NCI-H1930 (cell line): ENCODE measurements at regions not wholly inside any gene's neighbourhood (a gene's known extent, or its start where the extent isn't known, plus 50 kb on each side); places are given as distances from the start of the nearest gene placed in this dataset.
A peak's percentile ranks its signal among the peaks of the same experiment; 100 is the strongest.
"Not testable (repeated sequence)": the region's sequence is repeated elsewhere in the genome, so short reads cannot be mapped to it uniquely, and the experiment has no call there.

Source experiments
- DNase-seq, 2 experiments: peaks; one replicate each; lab custom pipeline; 2025; lab: John Stamatoyannopoulos, UW

DNA sequence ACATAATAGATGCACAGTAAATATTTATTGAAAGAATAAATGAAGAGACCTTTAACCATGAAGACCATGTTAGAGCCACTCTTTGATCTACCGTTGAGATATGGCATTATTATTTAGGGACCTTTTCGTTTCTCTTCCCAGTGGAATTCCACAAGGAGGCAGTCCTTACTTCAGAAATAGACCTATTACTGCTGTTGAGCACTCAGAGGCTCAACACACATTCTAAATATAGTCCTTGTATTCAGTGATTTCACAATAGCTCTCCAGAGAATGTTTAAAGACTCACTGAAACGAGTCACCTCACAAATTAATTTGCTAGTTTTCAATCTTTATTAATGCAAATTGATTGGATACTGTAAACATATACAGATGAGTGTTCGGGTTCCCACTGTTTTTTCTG, 603.8 kb downstream of the CDH8 start:
- DNase-seq, result no peak

DNA sequence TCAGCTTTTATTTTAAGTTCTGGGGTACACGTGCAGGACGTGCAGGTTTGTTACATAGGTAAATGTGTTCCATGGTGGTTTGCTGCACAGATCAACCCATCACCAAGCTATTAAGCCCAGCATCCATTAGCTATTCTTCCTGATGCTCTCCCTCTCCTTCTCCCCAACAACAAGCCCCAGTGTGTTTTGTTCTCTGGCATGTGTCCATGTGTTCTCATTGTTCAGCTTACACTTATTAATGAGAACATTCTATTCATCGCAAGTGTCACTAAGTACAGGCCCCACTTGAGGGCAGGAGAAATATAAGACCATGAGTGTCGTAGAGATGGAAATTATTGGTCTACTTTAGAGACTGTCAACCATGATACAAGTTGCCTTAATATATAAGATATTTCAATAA, 615.1 kb downstream of the CDH8 start:
- DNase-seq, result no peak

DNA sequence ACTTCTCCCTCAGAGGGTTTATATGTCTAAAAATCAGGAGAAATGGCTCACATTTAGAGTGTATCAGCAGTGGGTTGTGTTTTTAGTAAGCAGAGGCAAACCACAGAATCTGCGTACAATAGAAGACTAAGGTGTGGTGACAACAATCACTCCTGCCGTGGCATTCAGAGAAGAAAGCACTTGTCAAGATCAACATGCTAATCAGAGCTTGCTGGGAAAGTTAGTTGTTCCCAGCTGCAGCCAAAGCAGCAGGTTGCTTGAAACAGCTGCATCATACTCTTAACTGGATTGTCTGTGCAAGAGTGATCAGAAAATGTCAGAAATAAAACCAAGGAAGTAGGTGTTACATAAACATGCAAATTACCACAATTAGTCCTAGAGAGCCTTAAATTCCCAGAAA, 616.4 kb downstream of the CDH8 start:
- no peak for DNase-seq

DNA sequence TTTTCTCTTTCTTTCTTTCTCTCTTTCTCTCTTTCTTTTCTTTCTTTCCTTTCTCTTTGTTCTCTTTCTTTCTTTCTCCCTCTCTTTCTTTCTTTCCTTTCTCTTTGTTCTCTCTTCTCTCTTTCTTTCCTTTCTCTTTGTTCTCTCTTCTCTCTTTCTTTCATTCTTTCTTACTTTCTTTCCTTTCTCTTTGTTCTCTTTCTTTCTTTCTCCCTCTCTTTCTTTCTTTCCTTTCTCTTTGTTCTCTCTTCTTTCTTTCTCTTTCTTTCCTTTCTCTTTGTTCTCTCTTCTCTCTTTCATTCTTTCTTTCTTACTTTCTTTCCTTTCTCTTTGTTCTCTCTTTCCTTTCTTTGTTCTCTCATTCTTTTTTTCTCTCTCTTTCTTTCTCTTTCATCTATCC, 617.4 kb downstream of the CDH8 start:
- DNase-seq, result not testable (repeated sequence)

DNA sequence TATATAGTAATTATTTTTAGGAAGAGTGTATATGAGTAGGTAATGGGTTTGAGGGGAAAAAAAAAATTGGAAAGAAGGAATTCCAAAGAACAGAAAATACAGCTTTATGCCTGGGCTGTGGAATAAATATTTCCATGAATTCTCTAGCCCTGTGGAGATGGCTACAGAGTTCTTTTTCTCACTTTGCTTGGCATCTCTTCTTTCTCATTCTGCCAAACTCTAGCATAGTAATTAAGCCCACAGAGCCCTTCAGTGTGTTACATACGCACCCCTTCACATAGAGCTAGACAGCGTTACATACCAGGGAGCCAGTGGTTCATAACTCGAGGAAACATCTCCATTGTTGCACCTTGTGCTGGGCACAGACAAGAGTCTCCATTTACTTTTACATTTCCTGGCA, 621.1 kb downstream of the CDH8 start:
- DNase-seq, result no peak

DNA sequence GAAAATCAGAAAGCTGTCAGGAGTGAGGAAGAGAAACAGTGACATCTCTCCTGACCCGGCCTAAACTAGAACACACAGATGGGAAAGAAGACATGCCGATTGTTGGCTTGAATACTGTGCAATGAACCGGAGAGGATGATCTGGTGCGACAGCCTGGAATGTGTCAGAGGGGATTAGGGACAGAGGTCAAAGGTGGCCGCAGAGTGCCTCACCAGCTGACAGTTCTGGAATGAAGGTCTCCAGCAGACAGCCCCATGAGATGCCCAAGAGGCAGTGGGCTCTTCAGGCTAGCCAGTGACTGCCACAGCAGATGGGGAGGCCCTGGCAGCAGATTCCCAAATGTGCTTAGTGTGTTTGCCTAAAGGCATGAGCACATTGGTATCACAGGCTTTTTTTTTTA, 623.2 kb downstream of the CDH8 start:
- DNase-seq, result no peak

DNA sequence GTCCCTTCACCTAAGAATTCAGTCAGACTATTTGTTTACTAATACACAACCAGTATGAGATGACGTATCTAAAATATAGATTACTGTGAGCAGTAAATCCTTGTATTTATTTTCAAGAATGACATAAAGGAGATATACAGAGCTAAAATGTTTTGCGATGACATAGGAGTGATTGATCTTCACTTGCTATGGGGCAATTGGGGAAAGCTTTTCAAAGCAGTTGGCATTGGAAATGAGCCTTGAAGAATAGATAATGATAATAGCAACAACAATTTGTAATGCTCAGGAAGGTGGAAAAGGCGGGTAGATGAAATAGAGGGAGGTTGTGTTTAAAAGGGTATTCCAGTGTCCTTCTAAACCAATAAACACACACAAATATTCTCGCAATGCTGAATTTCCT, 623.7 kb downstream of the CDH8 start:
- no peak for DNase-seq

DNA sequence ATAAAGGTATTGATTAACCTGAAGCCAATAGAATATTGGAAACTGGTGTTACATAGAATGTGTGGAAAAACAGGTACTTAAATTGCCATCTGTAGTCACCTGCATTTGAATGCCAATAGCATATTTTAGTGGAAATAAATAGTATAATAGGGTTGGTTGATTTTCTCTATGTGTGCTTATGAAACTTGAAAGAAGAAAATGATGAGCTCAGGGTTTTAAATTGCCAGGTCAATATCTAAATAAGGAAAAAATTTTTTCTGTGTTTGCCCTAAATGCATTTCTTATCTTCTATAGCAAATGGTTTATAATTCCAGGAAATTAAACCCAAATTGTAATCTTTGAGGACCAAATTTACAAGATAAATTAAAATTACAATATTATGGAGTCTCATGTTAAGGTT, 626.6 kb downstream of the CDH8 start:
- DNase-seq, result no peak

DNA sequence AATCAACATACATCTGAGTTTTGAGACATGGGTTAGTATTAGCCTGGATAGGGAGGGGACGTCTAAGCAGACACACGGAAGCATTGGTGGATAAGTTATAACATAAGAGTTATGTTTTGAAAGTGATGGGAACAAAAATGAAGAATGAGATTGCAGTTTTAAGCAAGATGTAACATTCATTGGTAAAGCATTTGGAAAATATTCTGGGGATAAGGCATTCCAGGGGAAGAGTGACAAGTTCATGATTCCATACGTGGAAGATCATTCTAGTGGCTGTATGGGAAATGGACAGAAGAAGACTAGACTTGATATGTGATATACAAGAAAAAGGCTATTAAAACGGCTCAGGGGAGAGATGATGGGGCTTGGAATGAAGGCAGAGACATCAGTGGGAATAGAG, 632.9 kb downstream of the CDH8 start:
- DNase-seq, result no peak

DNA sequence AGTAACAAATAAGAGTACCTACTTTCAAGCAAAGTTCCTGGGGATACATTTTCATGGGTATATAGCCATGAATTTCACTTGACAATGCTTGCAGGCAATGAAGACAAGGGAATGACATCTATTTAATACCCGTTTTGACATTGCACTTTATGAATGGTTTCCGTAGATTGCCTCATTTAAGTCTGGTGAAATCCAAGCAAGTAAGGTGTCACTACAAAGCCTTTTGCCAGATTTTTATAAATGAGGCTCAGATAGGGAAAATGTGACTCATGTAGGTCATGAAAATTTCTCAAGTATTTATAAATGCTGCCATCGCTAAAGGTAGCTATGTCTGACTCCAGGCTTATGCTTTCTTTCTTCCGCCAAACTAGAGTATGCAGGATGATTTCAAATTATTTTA, 644.3 kb downstream of the CDH8 start:
- DNase-seq, result no peak

DNA sequence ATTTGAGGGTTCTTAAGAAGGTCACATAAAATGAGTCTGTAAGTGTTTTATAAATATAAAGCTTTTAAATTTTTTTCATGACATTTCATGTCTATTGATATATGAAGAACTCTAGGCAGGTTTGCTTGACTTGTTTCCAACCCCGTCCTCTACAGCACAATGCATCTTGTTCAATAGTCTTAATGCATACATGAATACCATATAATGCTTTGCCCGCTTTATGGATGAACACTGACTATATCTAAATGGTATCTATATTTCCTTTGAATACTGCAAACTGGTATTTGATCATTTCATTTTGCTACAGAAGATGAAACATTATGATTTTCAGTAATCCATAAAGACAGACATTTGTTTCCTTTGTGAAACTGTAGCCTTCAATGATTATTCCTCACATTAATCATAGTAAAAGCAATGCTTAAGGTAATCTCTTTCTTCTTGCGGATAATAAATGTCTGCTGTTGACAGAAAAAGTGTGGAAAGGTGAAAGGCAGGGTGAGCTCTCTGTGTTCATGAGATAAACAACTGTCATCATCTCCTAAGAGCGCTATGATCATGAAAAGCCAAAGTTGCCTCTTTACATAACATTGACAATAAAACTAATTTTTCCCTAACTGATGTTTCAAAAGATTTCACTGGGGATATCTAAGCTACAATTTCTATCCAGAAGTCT, 645.1 kb downstream of the CDH8 start:
- DNase-seq, result no peak

DNA sequence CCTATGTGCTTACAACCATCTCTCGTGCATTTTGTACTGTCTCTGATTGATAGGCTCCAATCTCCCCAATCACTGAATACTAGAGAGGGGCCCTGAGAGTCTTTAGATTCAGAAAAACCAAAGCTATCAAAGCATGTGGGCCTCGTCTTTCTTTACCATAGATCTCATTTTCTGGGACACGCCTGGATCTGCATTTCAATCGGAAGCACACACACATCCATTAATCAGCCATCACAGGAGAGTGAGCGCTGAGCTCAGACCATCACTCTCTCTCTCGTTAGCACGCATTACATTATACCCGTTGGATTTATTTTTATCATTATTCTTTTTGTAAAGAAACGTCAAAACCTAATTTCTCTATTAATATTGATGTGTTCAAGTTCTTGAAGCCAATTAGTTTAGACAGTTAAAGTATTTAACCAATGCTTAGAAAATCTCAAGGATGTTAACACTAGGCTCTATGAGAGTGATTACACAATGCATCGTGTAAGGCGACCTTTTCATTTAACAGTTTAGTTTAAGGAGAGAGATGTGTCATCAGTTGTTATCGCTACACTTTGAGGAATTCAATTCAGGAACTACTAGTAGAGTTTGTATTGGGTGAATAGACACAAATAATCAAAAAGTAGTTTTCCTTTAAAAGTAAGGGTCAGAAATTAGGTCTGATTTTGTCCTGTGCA, 650.7 kb downstream of the CDH8 start:
- DNase-seq, result no peak

DNA sequence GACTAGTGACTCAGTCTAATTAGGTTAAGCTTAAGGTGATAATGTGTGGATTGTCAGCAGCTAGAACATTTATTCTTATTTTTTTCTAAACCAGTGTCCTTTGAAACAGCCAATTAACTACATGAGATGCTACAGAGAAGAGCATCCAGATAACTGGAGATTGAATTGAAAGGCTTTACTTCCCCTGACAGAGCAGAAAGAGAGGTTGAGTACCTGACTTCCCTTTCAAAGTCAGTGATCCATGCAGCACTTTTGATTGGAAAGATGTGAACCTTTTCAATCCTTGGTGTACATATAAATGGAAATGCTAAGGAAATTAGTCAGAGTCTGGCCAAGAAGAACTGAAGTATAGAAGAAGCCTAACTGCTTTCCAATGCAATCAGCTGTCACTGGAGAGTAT, 653.8 kb downstream of the CDH8 start:
- DNase-seq, result no peak

DNA sequence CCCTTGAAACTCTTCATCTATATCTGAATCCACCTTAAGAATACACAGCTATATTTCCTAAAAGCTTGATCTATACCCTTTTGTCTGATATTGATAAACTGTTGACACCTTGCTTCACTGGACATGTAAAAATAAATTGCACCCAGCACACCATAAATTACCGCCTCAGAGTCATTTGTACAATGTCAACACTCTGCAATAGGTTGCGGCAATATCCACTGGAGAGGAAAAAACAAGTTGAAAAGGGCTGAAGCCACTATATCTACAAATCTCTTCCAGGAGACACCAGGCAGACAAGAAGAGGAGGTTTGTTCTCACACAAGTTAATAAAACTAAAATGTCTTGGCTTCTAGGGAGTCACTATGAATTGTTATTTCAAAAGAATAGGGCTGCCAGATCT, 656.9 kb downstream of the CDH8 start:
- DNase-seq, result no peak

DNA sequence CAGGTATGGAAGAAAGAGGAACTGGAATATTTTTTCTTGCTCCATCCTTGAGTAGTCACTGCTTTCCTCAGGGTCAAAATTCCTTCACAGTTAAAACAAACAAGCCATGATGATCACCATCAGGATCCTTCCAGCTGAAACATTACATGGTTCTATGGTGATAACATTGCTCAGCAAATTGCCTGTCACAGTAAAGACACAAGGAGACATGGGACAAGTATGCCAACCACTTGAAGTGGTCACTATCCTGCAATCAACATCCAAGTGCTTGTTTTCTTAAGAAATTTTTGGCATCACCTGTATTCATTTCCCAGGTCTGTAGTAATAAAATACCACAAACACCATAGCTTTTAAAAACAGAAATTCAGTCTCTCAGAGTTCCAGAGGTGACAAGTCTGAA, 662.2 kb downstream of the CDH8 start:
- DNase-seq, result no peak

DNA sequence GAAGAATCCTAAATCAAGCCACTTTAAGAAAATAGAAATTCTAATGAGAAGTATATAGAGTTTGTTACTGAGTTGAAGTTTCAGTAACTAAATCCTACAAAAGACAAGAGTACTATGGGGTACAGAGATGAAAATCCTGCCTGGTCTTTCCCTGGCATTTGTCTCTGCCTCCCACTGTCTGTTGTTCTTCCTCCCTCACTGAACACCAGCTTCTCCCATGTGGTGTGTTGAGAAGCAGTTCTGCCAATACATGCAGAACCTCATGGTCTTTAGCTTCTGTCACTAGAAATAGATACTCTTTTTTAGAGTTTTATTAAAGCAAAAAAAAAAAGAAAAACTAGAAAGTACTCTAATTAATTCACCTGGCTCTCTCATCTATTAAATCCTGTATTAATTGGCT, 664.4 kb downstream of the CDH8 start:
- no peak for DNase-seq

DNA sequence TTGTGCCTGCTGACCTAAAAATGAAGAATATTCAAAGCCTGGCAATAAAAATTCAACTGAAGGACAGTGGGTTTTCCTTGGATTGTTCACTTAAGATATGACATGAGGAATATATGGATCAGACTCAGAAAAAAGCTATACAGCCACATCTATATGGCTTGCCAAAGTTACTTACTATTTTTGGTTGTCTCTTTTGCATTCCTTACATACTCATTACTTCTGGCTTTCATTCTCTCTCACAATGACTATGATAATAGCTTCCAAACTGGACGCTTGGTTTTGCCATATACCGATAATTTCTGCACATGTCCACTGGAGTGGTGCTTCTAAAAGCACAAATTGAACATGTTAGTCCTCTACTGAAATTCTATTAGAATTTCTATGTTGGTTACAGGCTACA, 664.9 kb downstream of the CDH8 start:
- no peak for DNase-seq

DNA sequence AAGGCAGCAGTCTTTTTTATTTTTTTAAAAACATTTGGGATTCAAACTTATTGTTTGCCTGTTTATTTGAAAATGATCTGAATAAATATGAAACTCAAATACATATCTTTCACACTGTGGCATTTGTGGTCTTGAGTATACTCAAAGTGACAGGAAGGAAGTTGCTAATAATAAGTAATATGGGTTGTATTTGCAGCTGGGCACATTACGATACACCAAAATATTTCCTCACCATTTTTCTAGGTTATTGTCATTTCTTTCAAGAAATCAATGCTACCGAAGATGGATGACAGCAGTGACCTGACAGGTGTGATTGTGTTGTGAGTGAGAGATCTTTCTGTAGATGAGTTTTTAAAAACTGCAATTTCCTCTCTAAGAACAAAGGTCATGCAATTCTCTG, 665.7 kb downstream of the CDH8 start:
- DNase-seq, result no peak

DNA sequence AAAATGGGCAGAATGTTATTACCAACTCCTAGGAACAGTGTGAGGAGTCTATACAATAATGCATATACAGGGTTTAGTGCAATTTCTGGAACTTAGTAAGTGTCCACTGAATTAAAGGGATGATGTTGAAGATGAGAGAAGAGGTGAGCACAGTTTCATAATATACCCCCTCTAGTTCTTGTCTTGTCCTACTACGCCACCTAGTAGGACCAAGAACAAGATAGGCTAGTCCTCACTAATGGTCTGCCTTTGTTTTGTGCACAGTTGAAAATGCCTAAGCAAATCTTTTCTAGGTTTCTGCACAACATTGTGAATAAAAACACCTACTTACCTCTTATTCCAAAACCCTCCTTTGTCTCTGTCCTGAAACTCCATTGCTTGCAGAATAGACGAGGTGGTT, 670.2 kb downstream of the CDH8 start:
- no peak for DNase-seq

DNA sequence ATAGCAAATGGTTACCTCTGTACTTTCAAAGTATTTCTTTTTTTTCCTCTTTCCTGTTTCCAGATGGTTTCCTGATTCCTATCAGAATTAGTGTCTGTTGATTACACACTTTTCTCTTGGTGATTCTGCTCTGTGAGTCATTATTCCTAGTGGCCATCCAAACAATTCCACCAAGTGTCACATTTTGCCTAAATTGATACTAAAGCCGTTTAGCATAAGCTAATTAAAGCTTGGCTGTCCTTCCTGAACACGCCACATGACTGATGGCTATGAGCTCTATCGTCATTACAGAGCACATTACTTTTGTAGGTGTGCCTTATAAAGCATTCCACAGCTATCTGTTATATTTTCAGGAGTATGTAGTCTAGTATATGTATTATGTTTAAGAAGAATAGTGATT, 671.2 kb downstream of the CDH8 start:
- DNase-seq, result no peak

DNA sequence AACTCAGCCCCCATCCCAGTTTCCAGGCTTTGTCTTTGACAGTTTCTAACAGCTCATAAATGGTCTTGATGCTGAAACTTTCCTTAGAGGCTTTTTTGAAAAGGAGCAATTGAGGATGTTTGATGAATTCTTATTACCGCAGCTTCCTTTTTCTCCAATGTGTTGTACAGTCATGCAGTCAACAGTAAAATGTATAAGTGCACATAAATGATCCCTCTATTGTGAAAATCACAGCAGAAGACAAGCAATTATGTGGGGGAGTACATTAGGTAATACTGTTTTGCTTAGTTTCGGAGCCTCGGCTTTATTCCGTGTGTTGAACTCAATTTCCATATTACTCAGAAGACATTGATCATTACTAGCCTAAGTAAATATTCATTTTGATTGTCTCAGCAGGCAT, 673.7 kb downstream of the CDH8 start:
- no peak for DNase-seq

DNA sequence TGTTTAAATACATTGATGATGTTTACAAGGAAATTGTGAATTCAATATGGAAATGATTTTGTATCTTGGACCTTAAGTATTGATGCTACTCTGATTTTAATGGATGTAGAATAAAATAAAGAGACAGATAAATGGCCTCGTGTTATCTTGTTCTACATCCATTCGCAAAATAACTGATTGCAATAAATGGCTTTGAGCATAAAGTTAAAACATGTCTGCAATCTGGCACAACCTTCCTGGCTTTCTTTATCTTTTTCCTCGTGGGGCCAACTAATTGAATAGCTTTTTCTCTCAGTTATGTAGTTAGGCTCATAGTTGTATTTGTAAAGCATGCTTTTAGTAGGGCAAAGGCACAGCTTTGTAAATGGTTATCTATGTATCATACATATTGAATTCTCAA, 691.4 kb downstream of the CDH8 start:
- no peak for DNase-seq

DNA sequence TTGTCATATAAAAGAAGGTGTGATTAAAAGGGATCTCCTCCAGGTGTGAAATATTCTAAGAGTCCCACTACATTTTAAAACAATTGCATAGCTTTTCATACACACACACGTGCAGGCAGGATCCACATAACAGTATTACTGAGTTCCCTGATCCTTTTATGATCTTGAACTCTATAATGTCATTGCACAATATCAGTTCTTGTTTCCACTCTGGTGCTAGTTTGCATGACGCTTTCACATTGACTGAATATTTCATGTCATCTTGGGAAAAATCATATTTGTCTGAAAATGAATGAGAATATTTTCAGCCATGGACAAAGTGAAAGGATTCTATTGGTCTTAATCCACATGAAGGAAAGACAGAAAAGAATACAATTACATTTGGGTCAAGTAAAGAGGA, 703.8 kb downstream of the CDH8 start:
- no peak for DNase-seq

DNA sequence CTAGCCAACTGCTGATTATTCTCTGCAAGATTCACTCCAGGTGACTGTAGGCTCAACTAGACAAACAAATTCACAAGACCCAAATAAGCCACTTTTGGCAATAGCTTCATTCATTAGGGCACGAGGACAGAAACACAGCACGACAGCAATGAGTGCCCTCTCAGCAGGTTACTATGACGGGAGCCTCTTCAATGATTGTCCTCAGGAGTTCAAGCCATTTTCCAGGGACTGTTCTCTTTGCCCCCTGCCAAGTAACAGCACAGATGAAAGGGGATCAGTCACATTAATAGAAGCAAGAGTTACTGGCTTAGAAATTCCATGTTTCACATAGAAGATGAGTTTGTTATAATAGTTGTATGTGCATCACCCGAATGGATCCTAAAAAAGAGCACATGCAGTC, 712.2 kb downstream of the CDH8 start:
- peak; percentile 67 to 77 for DNase-seq
